ENCODE measurements at regions not wholly inside any gene's neighbourhood (a gene's known extent, or its start where the extent isn't known, plus 50 kb on each side); places are given as distances from the start of the nearest gene placed in this dataset.

DNA sequence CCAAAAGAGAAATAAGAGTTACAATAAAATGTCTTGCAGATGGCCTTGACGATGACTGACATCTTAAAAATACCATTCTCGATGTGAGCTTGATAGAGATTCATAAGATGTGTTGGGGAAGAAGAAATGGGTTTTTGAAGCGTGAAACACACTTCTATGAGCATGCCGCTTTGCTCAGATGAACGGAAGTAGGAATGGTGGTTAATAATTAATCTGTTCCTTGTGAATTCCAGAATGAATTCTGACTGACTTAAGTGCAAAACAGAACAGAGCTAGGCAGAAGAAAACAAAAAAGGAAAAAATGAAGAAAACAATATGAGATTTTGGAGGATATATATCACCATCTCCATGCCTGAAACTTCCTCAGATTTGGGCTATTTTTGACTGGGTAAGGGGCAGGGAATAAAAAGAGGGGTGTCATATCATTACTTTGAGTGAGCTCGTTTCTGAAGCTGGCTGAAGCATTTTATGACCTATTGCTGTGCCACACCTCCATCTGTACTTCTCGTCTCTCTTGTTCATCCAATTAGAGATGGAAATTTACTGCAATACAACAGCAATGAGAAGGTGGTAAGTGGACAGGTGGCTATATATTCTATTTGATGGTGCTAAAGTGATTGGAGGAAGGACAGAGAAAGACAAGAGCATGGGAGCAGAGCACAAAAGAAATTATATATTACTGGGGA lies 1152.0 kb upstream of the CDH8 start:
- WGBS, 2 donors: 88 to 92% methylated on average over 7 of the region's 7 CpGs
- no peaks in the 10 kb centered on the region for H3K9me3 ChIP-seq
- H3K4me3 ChIP-seq (replicated peaks in 1 of 3): no peak overlapping the region
- H3K36me3 ChIP-seq: no peaks in the 10 kb centered on the region
- no peak for DNase-seq
- TF ChIP-seq, protein P1, sequence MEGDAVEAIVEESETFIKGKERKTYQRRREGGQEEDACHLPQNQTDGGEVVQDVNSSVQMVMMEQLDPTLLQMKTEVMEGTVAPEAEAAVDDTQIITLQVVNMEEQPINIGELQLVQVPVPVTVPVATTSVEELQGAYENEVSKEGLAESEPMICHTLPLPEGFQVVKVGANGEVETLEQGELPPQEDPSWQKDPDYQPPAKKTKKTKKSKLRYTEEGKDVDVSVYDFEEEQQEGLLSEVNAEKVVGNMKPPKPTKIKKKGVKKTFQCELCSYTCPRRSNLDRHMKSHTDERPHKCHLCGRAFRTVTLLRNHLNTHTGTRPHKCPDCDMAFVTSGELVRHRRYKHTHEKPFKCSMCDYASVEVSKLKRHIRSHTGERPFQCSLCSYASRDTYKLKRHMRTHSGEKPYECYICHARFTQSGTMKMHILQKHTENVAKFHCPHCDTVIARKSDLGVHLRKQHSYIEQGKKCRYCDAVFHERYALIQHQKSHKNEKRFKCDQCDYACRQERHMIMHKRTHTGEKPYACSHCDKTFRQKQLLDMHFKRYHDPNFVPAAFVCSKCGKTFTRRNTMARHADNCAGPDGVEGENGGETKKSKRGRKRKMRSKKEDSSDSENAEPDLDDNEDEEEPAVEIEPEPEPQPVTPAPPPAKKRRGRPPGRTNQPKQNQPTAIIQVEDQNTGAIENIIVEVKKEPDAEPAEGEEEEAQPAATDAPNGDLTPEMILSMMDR (IDR thresholded peaks at IDR 0.05): no peak
- no peak for TF ChIP-seq POLR2A (IDR thresholded peaks at IDR 0.05)
- H3K27me3 ChIP-seq: no peaks in the 10 kb centered on the region
- H3K4me1 ChIP-seq: no peaks in the 10 kb centered on the region
- intact Hi-C loops (cut with DNase I): no loop called here
- no peak overlapping the region for H3K27ac ChIP-seq

DNA sequence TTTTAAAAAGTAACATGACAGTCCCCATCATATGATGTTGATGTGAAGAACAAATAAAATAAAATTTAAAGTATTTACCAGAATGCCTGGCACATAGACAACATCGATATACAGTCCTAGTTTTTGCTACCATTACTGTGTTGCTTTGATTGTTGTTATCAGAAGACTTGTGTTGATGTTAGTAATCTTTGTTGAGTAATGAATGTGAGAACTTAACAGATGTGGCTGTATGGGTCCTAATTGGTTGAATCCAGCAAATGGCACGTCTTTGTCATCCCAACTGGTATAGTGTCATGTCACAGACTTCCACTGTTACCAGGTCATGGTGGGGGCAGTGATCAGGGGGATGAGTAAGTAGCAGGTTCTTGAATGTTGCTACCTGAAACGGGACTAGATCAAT lies 1151.4 kb upstream of the CDH8 start:
- Histone ChIP-seq H3K27ac (no peak overlapping the region), H3K4me1 (no peaks in the 10 kb centered on the region), H3K36me3 (no peaks in the 10 kb centered on the region), H3K4me3 (replicated peaks in 1 of 3) (no peak overlapping the region), H3K27me3 (no peaks in the 10 kb centered on the region), H3K9me3 (no peaks in the 10 kb centered on the region)
- TF ChIP-seq, protein P1 (IDR thresholded peaks at IDR 0.05): no peak
- TF ChIP-seq POLR2A (IDR thresholded peaks at IDR 0.05): no peak
- WGBS, 2 donors: 72 to 78% methylated on average over 3 of the region's 3 CpGs
- no peak for DNase-seq
- intact Hi-C loops (cut with DNase I): no loop called here

DNA sequence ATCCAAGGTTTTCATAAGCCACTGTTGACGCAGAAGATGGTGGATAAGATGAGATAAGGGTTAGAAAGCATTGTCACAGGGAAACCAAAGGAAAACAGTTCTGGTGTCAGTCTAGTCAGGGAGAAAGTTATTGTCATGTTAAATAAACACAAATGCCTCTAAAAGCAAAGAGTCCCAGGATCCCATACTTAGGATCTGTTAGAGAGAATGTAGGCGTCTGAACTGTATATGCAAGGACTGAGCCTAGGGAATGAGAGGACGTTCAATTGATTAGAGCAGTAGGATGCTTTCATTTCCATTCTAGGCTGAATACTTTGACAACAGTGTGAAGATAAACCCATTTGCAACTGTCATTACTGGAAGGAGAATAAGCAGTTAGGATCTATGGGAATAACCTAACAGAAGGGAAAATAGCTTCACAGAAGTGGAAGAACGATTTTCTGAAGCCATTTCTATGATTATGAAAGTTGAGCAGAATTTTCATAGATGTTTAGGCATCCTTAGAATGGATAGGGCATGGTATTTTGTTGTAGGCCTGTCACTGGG lies 1149.1 kb upstream of the CDH8 start:
- DNase-seq: no peak
- H3K36me3 ChIP-seq: no peaks in the 10 kb centered on the region
- no peaks in the 10 kb centered on the region for H3K27me3 ChIP-seq
- H3K27ac ChIP-seq: no peak overlapping the region
- TF ChIP-seq, protein P1 (IDR thresholded peaks at IDR 0.05): no peak
- TF ChIP-seq POLR2A (IDR thresholded peaks at IDR 0.05): no peak
- H3K4me3 ChIP-seq (replicated peaks in 1 of 3): no peak overlapping the region
- H3K9me3 ChIP-seq: no peaks in the 10 kb centered on the region
- no peaks in the 10 kb centered on the region for H3K4me1 ChIP-seq
- intact Hi-C loops (cut with DNase I): no loop called here
- 36 to 53% methylated on average over 4 of the region's 4 CpGs for WGBS, 2 donors

DNA sequence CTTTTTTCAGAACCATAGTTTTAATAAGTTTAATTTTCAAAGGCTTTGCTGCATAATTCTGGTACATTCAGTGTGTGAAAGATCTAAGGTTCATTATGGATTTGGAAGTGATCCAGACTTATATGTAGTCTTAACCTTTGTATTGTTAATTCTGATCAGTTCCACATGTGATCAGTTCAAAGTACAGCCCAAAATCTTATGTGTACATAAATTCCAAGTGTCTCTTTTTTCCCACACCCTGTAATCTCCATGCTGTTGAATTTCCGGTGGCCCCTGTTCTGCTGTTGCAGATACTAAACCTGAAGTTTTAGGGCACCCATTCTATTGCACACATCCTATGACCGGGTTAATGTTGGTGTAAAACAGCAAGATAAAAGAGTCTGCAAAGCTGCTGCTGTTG lies 1147.5 kb upstream of the CDH8 start:
- Histone ChIP-seq H3K27me3 (no peaks in the 10 kb centered on the region), H3K27ac (no peak overlapping the region), H3K36me3 (no peaks in the 10 kb centered on the region), H3K4me3 (replicated peaks in 1 of 3) (no peak overlapping the region), H3K9me3 (no peaks in the 10 kb centered on the region), H3K4me1 (no peaks in the 10 kb centered on the region)
- TF ChIP-seq, protein P1 (IDR thresholded peaks at IDR 0.05): no peak
- no peak for TF ChIP-seq POLR2A (IDR thresholded peaks at IDR 0.05)
- 65 to 88% methylated on average over 2 of the region's 2 CpGs for WGBS, 2 donors
- intact Hi-C loops (cut with DNase I): no loop called here
- no peak for DNase-seq

DNA sequence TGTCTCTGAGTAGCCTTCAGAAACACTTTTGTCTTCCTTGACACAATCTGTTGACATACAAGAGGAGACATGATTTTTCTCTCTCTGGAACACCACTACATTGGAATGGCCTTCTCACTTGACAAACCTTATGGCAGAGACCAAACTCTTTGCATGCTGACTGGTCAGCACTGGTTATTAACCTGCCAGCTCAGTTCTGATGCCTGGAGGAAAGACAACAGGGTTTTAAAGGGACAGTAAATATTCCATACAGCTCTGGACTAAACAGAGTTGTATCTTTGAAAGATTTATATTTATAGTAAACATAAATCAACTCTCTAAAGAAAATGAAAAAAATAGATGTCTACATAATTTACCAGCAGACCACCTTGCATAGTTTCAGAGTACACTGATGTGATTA lies 1139.1 kb upstream of the CDH8 start:
- Histone ChIP-seq H3K27ac (no peak overlapping the region), H3K27me3 (no peaks in the 10 kb centered on the region), H3K9me3 (no peaks in the 10 kb centered on the region), H3K4me3 (replicated peaks in 1 of 3) (no peak overlapping the region), H3K4me1 (no peaks in the 10 kb centered on the region), H3K36me3 (no peaks in the 10 kb centered on the region)
- TF ChIP-seq, protein P1 (IDR thresholded peaks at IDR 0.05): no peak
- no peak for TF ChIP-seq POLR2A (IDR thresholded peaks at IDR 0.05)
- intact Hi-C loops (cut with DNase I): no loop called here
- DNase-seq: no peak

All from thyroid gland (tissue), 4 donors.